IMR-90 (cell line): ENCODE measurements at regions not wholly inside any gene's neighbourhood (a gene's known extent, or its start where the extent isn't known, plus 50 kb on each side); places are given as distances from the start of the nearest gene placed in this dataset.

Source experiments
- ATAC-seq: fragments of 200-7000 bp; cut with Tn5 transposase; 2 replicates; pipeline ENCODE4 v1.9.1; 2020; ENCODE audit warnings: low read depth, mild to moderate bottlenecking, moderate library complexity
- BruUV-seq: library from RNA; stranded (reverse); fragments of 400-500 nt; replicated peaks from 2 replicates; lab custom pipeline; 2021; lab: Mats Ljungman, UMichigan
- CTCF ChIA-PET: fragments of 300-600 bp; formaldehyde crosslinking; extraction: SDS; loops from one replicate; lab custom pipeline; 2021; ENCODE audit warnings: antibody characterized with exemption; lab: Yijun Ruan, JAX
- POLR2A ChIA-PET: fragments of 300-600 bp; sonication (Branson Sonifier 250); formaldehyde crosslinking; loops from one replicate; lab custom pipeline; 2022; ENCODE audit warnings: antibody characterized with exemption; ENCODE audit not compliant: unreplicated experiment; lab: Charles Lee
- DNase-seq: peaks from one replicate; pipeline ENCODE4 v3.0.0; 2013
- H2AFZ ChIP-seq: replicated peaks from 2 replicates; pipeline ENCODE3; 2013; ENCODE audit warnings: low read length, mild to moderate bottlenecking; ENCODE audit not compliant: poor library complexity
- H2AK5ac ChIP-seq: 2 replicates; pipeline ENCODE4 v1.6.1; 2013; ENCODE audit warnings: low read depth, low read length, inconsistent platforms
- H2AK9ac ChIP-seq: replicated peaks from 2 replicates; pipeline ENCODE3; 2013; ENCODE audit warnings: mild to moderate bottlenecking, low read depth, low read length, moderate library complexity; ENCODE audit not compliant: poor library complexity
- H2BK120ac ChIP-seq: 2 replicates; pipeline ENCODE4 v1.6.1; 2013; ENCODE audit warnings: low read depth, low read length, inconsistent platforms
- H2BK15ac ChIP-seq: 3 replicates; pipeline ENCODE4 v1.6.1; 2013; ENCODE audit warnings: low read depth, low read length, inconsistent platforms
- H2BK20ac ChIP-seq: 2 replicates; pipeline ENCODE4 v1.6.1; 2013; ENCODE audit warnings: low read depth, mild to moderate bottlenecking, inconsistent platforms, low read length, moderate library complexity
- H2BK5ac ChIP-seq: 2 replicates; pipeline ENCODE4 v1.6.1; 2013; ENCODE audit warnings: mild to moderate bottlenecking, low read depth, low read length, inconsistent platforms; ENCODE audit not compliant: poor library complexity, severe bottlenecking
- H3K14ac ChIP-seq: replicated peaks from 2 replicates; pipeline ENCODE4 v1.6.1; 2013; ENCODE audit warnings: low read depth, low read length, inconsistent platforms
- H3K18ac ChIP-seq: 2 replicates; pipeline ENCODE4 v1.6.1; 2013; ENCODE audit warnings: low read depth, low read length, control low read depth
- H3K23ac ChIP-seq: 2 replicates; pipeline ENCODE4 v1.6.1; 2013; ENCODE audit warnings: low read depth, low read length, inconsistent platforms
- H3K27ac ChIP-seq: 2 replicates; pipeline ENCODE4 v1.5.1; 2013; ENCODE audit warnings: mild to moderate bottlenecking, control low read depth, low read length; ENCODE audit not compliant: insufficient read depth
- H3K27me3 ChIP-seq: 2 replicates; pipeline ENCODE4 v1.6.1; 2013; ENCODE audit warnings: low read length; ENCODE audit not compliant: control insufficient read depth, insufficient read depth
- H3K36me3 ChIP-seq: 2 replicates; pipeline ENCODE4 v1.6.1; 2013; ENCODE audit warnings: low read length, mixed read lengths; ENCODE audit not compliant: control insufficient read depth, insufficient read depth
- H3K4ac ChIP-seq: 2 replicates; pipeline ENCODE4 v1.6.1; 2013; ENCODE audit warnings: low read depth, low read length, inconsistent platforms
- H3K4me1 ChIP-seq: 2 replicates; pipeline ENCODE4 v1.6.1; 2013; ENCODE audit warnings: low read length, mixed read lengths; ENCODE audit not compliant: control insufficient read depth, insufficient read depth
- H3K4me2 ChIP-seq: 2 replicates; pipeline ENCODE4 v1.6.1; 2013; ENCODE audit warnings: low read depth, mild to moderate bottlenecking, control low read depth, low read length, moderate library complexity
- H3K4me3 ChIP-seq: 2 replicates; pipeline ENCODE4 v1.5.1; 2013; ENCODE audit warnings: low read depth, mild to moderate bottlenecking, control low read depth, low read length, moderate library complexity; ENCODE audit not compliant: insufficient read depth
- H3K56ac ChIP-seq: 2 replicates; pipeline ENCODE4 v1.6.1; 2013; ENCODE audit warnings: low read length, inconsistent platforms; ENCODE audit not compliant: insufficient read depth; ENCODE audit errors: extremely low read depth
- H3K79me1 ChIP-seq, 2 experiments: 2 replicates each; pipeline ENCODE4 v1.6.1; 2013; ENCODE audit warnings: low read length in 2 of 2, inconsistent platforms in 1 of 2, low read depth in 1 of 2
- H3K9ac ChIP-seq: 2 replicates; pipeline ENCODE4 v1.6.1; 2013; ENCODE audit warnings: low read depth, low read length, control low read depth
- H3K9me1 ChIP-seq: 2 replicates; pipeline ENCODE4 v1.6.1; 2013; ENCODE audit warnings: low read length, inconsistent platforms; ENCODE audit not compliant: insufficient read depth
- H3K9me3 ChIP-seq: 2 replicates; pipeline ENCODE4 v1.6.1; 2013; ENCODE audit warnings: low read length; ENCODE audit not compliant: control insufficient read depth, insufficient read depth
- H4K20me1 ChIP-seq: 2 replicates; pipeline ENCODE4 v1.6.1; 2013; ENCODE audit warnings: low read length, inconsistent platforms; ENCODE audit not compliant: insufficient read depth
- H4K5ac ChIP-seq: 2 replicates; pipeline ENCODE4 v1.6.1; 2013; ENCODE audit warnings: mild to moderate bottlenecking, low read depth, low read length, control low read depth
- H4K8ac ChIP-seq, 2 experiments: 2 replicates each; pipeline ENCODE4 v1.6.1; 2013; ENCODE audit warnings: low read depth in 2 of 2, low read length in 2 of 2, control low read depth in 1 of 2, inconsistent platforms in 1 of 2
- H4K91ac ChIP-seq: 2 replicates; pipeline ENCODE4 v1.6.1; 2013; ENCODE audit warnings: low read depth, low read length, inconsistent platforms; ENCODE audit not compliant: insufficient read depth
- CEBPB ChIP-seq: IDR thresholded peaks from 2 replicates; pipeline ENCODE4 v1.6.1; 2012; ENCODE audit warnings: low read depth, low read length, improper control_type of control experiment
- CTCF ChIP-seq: conservative IDR thresholded peaks from 2 replicates; pipeline ENCODE4 v1.5.1; 2012; ENCODE audit warnings: mild to moderate bottlenecking, low read depth, low read length, improper control_type of control experiment
- RAD21 ChIP-seq: IDR thresholded peaks from 2 replicates; pipeline ENCODE4 v1.6.1; 2012; ENCODE audit warnings: low read length, improper control_type of control experiment
- WGBS, 2 experiments: methylation state at CpG; one replicate each; pipeline versions ENCODE4 v1.1.5 to v1.1.7; 2013; ENCODE audit warnings: missing lambda C conversion rate in 2 of 2; ENCODE audit not compliant: insufficient read length in 1 of 2; ENCODE audit errors: extremely low coverage in 2 of 2; 5-methylcytosine and 5-hydroxymethylcytosine counted together
- dilution Hi-C: fragments of 300-500 bp; cut with HindIII; formaldehyde crosslinking; loops from one replicate; pipeline ENCODE4 v1.14.3; 2018; ENCODE audit warnings: low sequenced_read_pairs; ENCODE audit not compliant: unreplicated experiment
- in situ Hi-C: fragments of 300-500 bp; cut with MboI; formaldehyde crosslinking; loops from 3 replicates; pipeline ENCODE4 v1.14.3; 2019; ENCODE audit warnings: low sequenced_read_pairs, inconsistent platforms, mixed read lengths
- intact Hi-C: fragments of 100-400 bp; cut with micrococcal nuclease; formaldehyde crosslinking; loops from 2 replicates; pipeline ENCODE4 v1.10.0; 2022
- TF ChIP-seq, protein P1 (sequence below): fragments of 150-350 bp; IDR thresholded peaks from 2 replicates; pipeline ENCODE4 v1.6.1; 2016; ENCODE audit warnings: low read depth, mild to moderate bottlenecking, low read length, moderate library complexity, borderline replicate concordance

DNA sequence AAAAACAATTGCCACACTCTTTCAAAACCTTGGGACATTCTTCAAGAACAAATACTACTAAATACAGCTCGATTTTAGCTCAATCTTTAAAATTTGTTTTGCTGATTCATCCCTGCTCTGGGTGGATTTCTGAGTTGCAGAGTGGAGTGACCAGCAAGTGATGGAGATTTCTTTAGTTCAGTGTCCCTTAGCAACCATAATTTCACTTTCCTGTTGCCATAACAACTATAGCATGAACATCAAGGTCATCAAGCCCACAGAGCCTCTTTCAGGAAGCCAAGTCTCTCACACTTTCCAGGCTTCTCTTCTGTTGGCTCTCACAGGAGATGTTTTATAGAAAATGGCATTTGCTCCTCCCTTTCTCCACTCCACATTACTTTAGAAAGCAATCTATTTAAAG is 597.2 kb upstream of the ADAMTS9 start:
- no peak overlapping the region for H2BK15ac ChIP-seq
- H3K79me1 ChIP-seq = no peaks in the 10 kb centered on the region
- intact Hi-C loops = no loop called here
- dilution Hi-C loops = no loop called here
- H3K4me2 ChIP-seq = no peak overlapping the region
- no peak overlapping the region for H3K4ac ChIP-seq
- in situ Hi-C loops = no loop called here
- no peak overlapping the region for H3K9ac ChIP-seq
- H3K56ac ChIP-seq = no peak overlapping the region
- H4K5ac ChIP-seq = no peak overlapping the region
- H2AFZ ChIP-seq = no peak overlapping the region
- no peak overlapping the region for H3K14ac ChIP-seq
- no peak overlapping the region for H3K4me3 ChIP-seq
- H4K20me1 ChIP-seq = no peaks in the 10 kb centered on the region
- DNase-seq (no peak), ATAC-seq (no peak)
- peaks cover 4% of the 10 kb centered on the region for H3K27me3 ChIP-seq
- no peaks in the 10 kb centered on the region for H3K9me3 ChIP-seq
- H3K18ac ChIP-seq = no peak overlapping the region
- no peaks in the 10 kb centered on the region for H3K4me1 ChIP-seq
- no peak overlapping the region for H3K27ac ChIP-seq
- H3K23ac ChIP-seq = no peak overlapping the region
- no TSS peak for BruUV-seq
- no peaks in the 10 kb centered on the region for H3K36me3 ChIP-seq
- H4K91ac ChIP-seq = no peak overlapping the region
- H2BK20ac ChIP-seq = no peak overlapping the region
- WGBS, 2 experiments = no CpG with 5 or more reads among the region's 1 CpG
- no peak overlapping the region for H2AK5ac ChIP-seq
- ChIA-PET POLR2A (no interaction called here), CTCF (no interaction called here)
- no peak overlapping the region for H2BK5ac ChIP-seq
- no peaks in the 10 kb centered on the region for H3K9me1 ChIP-seq
- TF ChIP-seq CEBPB (no peak), CTCF (no peak), RAD21 (no peak)
- TF ChIP-seq, protein P1, sequence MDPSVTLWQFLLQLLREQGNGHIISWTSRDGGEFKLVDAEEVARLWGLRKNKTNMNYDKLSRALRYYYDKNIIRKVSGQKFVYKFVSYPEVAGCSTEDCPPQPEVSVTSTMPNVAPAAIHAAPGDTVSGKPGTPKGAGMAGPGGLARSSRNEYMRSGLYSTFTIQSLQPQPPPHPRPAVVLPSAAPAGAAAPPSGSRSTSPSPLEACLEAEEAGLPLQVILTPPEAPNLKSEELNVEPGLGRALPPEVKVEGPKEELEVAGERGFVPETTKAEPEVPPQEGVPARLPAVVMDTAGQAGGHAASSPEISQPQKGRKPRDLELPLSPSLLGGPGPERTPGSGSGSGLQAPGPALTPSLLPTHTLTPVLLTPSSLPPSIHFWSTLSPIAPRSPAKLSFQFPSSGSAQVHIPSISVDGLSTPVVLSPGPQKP = no peak
- H2AK9ac ChIP-seq = no peak overlapping the region
- no peak overlapping the region for H4K8ac ChIP-seq
- no peak overlapping the region for H2BK120ac ChIP-seq
